PC-3 (cell line): ENCODE measurements at regions not wholly inside any gene's neighbourhood (a gene's known extent, or its start where the extent isn't known, plus 50 kb on each side); places are given as distances from the start of the nearest gene placed in this dataset.

ENCODE experiments used
- EZH2 ChIP-seq: fragments of 300-600 bp; sonication (generic); IDR thresholded peaks from one replicate; pipeline ENCODE4 v1.6.1; 2017; ENCODE audit warnings: antibody characterized with exemption, mild to moderate bottlenecking, low read length; ENCODE audit not compliant: unreplicated experiment
- EZH2phosphoT487 ChIP-seq: fragments of 300-600 bp; sonication (generic); IDR thresholded peaks from 2 replicates; pipeline ENCODE4 v1.6.1; 2018; ENCODE audit warnings: mild to moderate bottlenecking, antibody characterized with exemption, low read length, borderline replicate concordance
- TF ChIP-seq, protein P1 (sequence below): fragments of 300-600 bp; sonication (generic); conservative IDR thresholded peaks from 2 replicates; pipeline ENCODE4 v1.5.1; 2017; ENCODE audit warnings: antibody characterized with exemption, low read depth, mild to moderate bottlenecking, low read length

DNA sequence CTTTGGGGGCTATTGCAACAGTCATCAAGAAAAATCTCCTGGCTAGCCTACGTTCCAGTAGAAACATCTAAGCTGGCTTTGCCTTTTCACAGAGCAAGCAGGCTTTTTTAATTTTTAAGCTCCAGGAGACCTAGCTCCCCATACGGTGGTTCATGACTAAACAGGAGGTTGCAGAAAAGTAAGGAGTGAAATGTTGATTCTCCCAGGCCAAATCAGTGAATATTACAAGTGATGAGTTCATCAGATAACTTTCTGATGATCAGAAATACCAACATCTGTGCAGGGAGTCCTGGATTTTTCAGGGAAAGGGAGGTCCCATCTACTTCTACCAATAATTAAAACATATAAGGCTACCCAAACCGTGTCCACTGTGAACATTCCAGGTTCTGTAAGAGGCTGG is 477.3 kb upstream of the CELF2 start:
- TF ChIP-seq EZH2: no peak
- TF ChIP-seq, protein P1, sequence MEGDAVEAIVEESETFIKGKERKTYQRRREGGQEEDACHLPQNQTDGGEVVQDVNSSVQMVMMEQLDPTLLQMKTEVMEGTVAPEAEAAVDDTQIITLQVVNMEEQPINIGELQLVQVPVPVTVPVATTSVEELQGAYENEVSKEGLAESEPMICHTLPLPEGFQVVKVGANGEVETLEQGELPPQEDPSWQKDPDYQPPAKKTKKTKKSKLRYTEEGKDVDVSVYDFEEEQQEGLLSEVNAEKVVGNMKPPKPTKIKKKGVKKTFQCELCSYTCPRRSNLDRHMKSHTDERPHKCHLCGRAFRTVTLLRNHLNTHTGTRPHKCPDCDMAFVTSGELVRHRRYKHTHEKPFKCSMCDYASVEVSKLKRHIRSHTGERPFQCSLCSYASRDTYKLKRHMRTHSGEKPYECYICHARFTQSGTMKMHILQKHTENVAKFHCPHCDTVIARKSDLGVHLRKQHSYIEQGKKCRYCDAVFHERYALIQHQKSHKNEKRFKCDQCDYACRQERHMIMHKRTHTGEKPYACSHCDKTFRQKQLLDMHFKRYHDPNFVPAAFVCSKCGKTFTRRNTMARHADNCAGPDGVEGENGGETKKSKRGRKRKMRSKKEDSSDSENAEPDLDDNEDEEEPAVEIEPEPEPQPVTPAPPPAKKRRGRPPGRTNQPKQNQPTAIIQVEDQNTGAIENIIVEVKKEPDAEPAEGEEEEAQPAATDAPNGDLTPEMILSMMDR: no peak
- no peak for TF ChIP-seq EZH2phosphoT487
